Stomach (tissue), 8 donors: ENCODE measurements at regions not wholly inside any gene's neighbourhood (a gene's known extent, or its start where the extent isn't known, plus 50 kb on each side); places are given as distances from the start of the nearest gene placed in this dataset.
"Not testable (repeated sequence)": the region's sequence is repeated elsewhere in the genome, so short reads cannot be mapped to it uniquely, and the experiment has no call there.

Experiments
- DNase-seq, 2 donors: peaks; one replicate each; pipeline versions ENCODE4 v3.0.0 to v3.0.0-alpha.2; 2013 to 2019
- H3K27ac ChIP-seq, 5 donors: fragments of 200-600 bp in 4 of 5; sonication (generic) in 4 of 5; one replicate each; pipeline ENCODE4 v1.5.1; 2013 to 2019; ENCODE audit warnings: mild to moderate bottlenecking in 1 of 5, moderate library complexity in 1 of 5
- H3K27me3 ChIP-seq, 3 donors: fragments of 200-600 bp; sonication (generic); one replicate each; pipeline ENCODE4 v1.5.1; 2017 to 2019; ENCODE audit warnings: mixed run types in 1 of 3
- H3K36me3 ChIP-seq, 4 donors: fragments of 200-600 bp; sonication (generic); 1 replicate in 3 of 4; 2 replicates in 1 of 4; pipeline ENCODE4 v1.5.1; 2016 to 2019
- H3K4me1 ChIP-seq, 4 donors: fragments of 200-600 bp; sonication (generic); one replicate each; pipeline ENCODE4 v1.5.1; 2016 to 2019
- H3K4me3 ChIP-seq, 4 donors: fragments of 200-600 bp; sonication (generic) in 3 of 4; one replicate each; pipeline ENCODE4 v1.5.1; 2016 to 2019; ENCODE audit warnings: mild to moderate bottlenecking in 1 of 4
- H3K9me3 ChIP-seq, 4 donors: fragments of 200-600 bp; sonication (generic); one replicate each; pipeline ENCODE4 v1.5.1; 2016 to 2019
- EP300 ChIP-seq: sonication (generic); formaldehyde crosslinking; IDR thresholded peaks from one replicate; pipeline ENCODE4 v1.6.1; 2017; ENCODE audit warnings: antibody characterized with exemption
- POLR2A ChIP-seq, 4 donors: fragments of 450-650 bp; IDR thresholded peaks; one replicate each; pipeline ENCODE4 v1.6.1; 2016; ENCODE audit warnings: antibody characterized with exemption in 4 of 4, control low read depth in 2 of 4, mild to moderate bottlenecking in 1 of 4, moderate library complexity in 1 of 4
- POLR2AphosphoS5 ChIP-seq, 3 donors: sonication (generic); formaldehyde crosslinking; IDR thresholded peaks; one replicate each; pipeline ENCODE4 v1.6.1; 2016; ENCODE audit warnings: antibody characterized with exemption in 3 of 3
- WGBS, 5 donors: extraction: QIAGEN DNeasy Blood & Tissue Kit in 3 of 5; methylation state at CpG; one replicate each; pipeline versions ENCODE4 v1.1.5 to v1.1.7; 2013 to 2018; 5-methylcytosine and 5-hydroxymethylcytosine counted together
- intact Hi-C: fragments of 100-400 bp; cut with DNase I; formaldehyde crosslinking; loops from one replicate; pipeline ENCODE4 v1.15.1; 2023; ENCODE audit warnings: low total_unique reads
- TF ChIP-seq, protein P1 (sequence below), 7 experiments: fragments of 450-650 bp in 4 of 7; fragments of 200-600 bp in 3 of 7; sonication (generic) in 3 of 7; IDR thresholded peaks; one replicate each; pipeline ENCODE4 v1.5.1; 2016 to 2019; ENCODE audit warnings: antibody characterized with exemption in 7 of 7, control low read depth in 2 of 7, mild to moderate bottlenecking in 1 of 7
- donor health status: healthy with polysubstance abuse.
- donor health status: Bipolar disorder and iron deficiency.
- donor health status: healthy.

DNA sequence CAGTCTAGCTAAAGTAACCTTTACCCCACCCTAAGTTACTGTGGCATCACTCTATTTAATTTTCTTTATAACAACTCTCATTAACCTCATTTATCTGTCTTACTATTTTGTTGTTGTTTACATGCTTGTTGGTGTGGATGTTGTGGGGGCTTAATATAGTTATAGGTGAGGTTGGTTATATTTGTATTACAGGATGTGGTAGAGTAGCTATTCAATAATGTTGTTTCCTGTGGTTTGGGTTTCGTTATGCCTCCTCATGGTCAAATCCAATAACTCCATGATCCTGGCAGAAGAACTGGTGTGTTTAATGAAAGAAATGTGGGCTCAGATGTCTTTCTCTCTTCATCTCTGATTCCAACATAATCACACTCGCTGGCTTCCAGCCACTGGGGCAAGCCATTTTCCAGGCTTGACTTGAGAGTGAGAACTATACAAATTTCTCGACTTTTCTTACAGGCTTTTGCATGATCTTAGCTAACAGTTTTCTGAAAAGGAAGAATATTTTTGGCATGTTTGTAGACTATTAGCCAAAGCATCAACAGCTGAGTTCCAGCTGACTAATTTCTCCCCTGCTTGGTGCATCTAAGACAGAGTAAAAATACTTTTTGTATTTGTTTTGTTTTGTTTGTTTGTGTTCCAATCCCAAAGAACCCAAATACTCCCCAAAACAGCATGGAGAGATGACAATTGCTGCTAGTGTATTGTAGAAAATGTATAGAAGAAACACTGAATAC lies 303.7 kb upstream of the PAPPA start:
- intact Hi-C loops, result no loop called here
- peak overlapping the region in 3 of 5 donors; percentile 5 to 34 (median 27) for H3K27ac ChIP-seq
- TF ChIP-seq, protein P1, sequence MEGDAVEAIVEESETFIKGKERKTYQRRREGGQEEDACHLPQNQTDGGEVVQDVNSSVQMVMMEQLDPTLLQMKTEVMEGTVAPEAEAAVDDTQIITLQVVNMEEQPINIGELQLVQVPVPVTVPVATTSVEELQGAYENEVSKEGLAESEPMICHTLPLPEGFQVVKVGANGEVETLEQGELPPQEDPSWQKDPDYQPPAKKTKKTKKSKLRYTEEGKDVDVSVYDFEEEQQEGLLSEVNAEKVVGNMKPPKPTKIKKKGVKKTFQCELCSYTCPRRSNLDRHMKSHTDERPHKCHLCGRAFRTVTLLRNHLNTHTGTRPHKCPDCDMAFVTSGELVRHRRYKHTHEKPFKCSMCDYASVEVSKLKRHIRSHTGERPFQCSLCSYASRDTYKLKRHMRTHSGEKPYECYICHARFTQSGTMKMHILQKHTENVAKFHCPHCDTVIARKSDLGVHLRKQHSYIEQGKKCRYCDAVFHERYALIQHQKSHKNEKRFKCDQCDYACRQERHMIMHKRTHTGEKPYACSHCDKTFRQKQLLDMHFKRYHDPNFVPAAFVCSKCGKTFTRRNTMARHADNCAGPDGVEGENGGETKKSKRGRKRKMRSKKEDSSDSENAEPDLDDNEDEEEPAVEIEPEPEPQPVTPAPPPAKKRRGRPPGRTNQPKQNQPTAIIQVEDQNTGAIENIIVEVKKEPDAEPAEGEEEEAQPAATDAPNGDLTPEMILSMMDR (IDR thresholded peaks at IDR 0.05), result no peak
- TF ChIP-seq POLR2A (IDR thresholded peaks at IDR 0.05), result no peak
- TF ChIP-seq EP300, result no peak
- no peak for TF ChIP-seq POLR2AphosphoS5 (IDR thresholded peaks at IDR 0.05)
- no peaks in the 10 kb centered on the region for H3K27me3 ChIP-seq
- peak; percentile 13 to 26 for DNase-seq
- no peaks in the 10 kb centered on the region for H3K9me3 ChIP-seq
- H3K4me3 ChIP-seq, result no peak overlapping the region
- no peaks in the 10 kb centered on the region for H3K36me3 ChIP-seq
- WGBS, 5 donors, result 53 to 63% (median 59%) methylated on average over 3 of the region's 3 CpGs
- no peaks in the 10 kb centered on the region for H3K4me1 ChIP-seq

DNA sequence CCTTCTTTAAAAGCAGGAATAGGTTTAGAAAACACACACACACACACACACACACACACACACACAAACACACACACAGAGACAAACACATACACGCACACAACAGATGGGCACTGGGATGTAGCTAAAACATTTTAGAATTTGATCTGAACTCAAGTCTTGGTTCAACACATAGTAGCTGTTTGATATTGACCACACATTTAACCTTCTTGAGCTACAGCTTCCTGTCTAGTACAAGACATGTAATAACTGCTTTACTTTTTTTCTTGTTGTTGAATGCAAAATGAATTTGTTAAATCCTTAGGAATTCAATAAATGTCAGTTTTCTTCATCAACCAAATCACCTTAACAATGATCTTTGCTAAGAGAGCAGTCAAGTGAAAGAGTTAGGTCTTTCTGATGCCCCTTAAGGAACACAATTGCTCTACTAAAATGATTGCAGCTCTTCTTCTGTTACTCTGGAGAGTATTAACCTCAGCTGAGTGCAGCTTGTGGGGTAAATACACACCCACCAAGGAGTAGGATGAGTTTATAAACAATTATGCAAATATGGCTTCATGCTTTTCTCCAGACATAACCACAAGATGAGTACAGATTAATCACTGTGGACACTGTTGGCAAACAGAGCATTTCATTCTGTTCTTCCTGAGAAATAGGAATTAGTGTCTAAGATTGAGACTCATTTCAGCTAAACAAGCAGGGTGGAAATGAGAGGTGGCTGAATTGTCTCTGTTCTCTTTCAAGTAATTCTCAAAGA lies 302.9 kb upstream of the PAPPA start:
- Histone ChIP-seq H3K36me3 (no peaks in the 10 kb centered on the region), H3K27me3 (no peaks in the 10 kb centered on the region), H3K4me3 (no peak overlapping the region), H3K27ac (peak overlapping the region in 3 of 5 donors; percentile 5 to 34 (median 27)), H3K9me3 (no peaks in the 10 kb centered on the region), H3K4me1 (no peaks in the 10 kb centered on the region)
- no peak for TF ChIP-seq POLR2A (IDR thresholded peaks at IDR 0.05)
- TF ChIP-seq POLR2AphosphoS5 (IDR thresholded peaks at IDR 0.05), result peak in 2 of 3 donors; percentile 35 to 56
- peak in 1 of 2 donors; percentile 7 for DNase-seq
- intact Hi-C loops, result no loop called here
- 0 to 72% (median 41%) methylated on average over 1 of the region's 1 CpG for WGBS, 5 donors

DNA sequence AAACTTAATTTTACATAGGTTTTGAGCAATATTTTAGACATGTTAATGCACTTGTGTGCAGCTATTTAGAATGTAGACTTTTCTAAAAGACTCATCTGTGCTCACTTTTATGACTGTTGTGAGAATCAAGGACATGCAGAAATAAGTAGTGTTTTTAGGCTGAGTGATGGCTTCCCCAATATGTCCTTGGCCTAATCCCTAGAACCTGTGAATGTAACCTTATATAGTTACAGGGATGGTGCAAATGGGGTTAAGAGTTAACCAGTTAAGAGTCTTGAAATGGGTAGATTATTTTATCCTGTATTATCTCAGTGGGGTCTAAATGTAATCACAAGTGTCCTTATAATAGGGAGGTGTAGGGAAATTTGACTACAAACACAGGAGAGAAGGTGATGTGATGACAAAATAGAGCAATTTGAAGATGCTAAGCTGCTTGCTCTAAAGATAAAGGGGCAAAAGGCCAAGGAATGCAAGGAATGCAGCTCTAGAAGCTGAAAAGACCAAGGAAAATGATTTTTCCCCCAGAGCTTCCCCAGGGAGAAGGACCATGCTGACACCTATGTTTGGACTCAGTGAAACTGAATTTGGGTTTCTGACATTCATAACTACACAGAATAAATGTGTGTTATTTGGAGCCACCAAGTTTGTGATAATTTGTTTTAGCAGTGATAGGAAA lies 298.0 kb upstream of the PAPPA start:
- TF ChIP-seq POLR2AphosphoS5 (IDR thresholded peaks at IDR 0.05) (no peak), POLR2A (IDR thresholded peaks at IDR 0.05) (no peak), EP300 (no peak)
- TF ChIP-seq, protein P1 (IDR thresholded peaks at IDR 0.05), result no peak
- Histone ChIP-seq H3K36me3 (no peaks in the 10 kb centered on the region), H3K9me3 (no peaks in the 10 kb centered on the region), H3K4me3 (no peak overlapping the region), H3K4me1 (no peaks in the 10 kb centered on the region), H3K27ac (no peak overlapping the region), H3K27me3 (no peaks in the 10 kb centered on the region)
- intact Hi-C loops, result no loop called here
- no peak for DNase-seq

DNA sequence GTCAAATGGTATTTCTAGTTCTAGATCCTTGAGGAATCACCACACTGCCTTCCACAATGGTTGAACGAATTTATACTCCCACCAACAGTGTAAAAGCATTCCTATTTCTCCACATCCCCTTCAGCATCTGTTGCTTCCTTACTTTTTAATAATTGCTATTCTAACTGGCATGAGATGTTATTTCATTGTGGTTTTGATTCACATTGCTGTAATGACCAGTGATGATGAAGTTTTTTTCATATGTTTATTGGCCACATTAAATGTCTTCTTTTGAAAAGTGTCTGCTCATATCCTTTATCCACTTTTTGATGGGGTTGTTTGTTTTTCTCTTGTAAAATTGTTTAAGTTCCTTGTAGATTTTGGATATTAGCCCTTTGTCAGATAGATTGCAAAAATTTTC lies 295.2 kb upstream of the PAPPA start:
- DNase-seq, intact Hi-C loops, H3K27me3 ChIP-seq, H3K27ac ChIP-seq, H3K9me3 ChIP-seq, H3K36me3 ChIP-seq, H3K4me3 ChIP-seq, H3K4me1 ChIP-seq: not testable (repeated sequence)
- 27 to 38% (median 36%) methylated on average over 1 of the region's 1 CpG for WGBS, 5 donors

DNA sequence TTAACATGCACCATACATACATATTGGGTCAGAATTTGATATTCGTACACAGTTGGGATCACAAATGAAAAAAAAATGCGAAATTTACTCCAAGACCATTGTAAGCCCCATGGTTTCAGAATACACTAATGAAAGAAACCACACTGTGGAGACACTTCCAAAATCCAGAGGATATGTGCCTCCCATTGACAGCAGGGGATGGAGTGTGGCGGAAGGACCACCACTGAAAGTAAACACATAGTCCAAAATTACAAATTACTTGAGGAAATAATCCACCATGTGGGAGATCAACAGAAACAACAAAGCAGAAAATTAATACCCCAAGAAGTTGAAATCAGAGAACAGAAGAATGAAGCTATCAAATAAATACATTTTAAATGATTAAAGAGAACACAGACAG lies 291.6 kb upstream of the PAPPA start:
- Histone ChIP-seq H3K36me3 (no peaks in the 10 kb centered on the region), H3K27ac (no peak overlapping the region), H3K9me3 (no peaks in the 10 kb centered on the region), H3K4me3 (no peak overlapping the region), H3K4me1 (no peaks in the 10 kb centered on the region), H3K27me3 (no peaks in the 10 kb centered on the region)
- intact Hi-C loops, result no loop called here
- 80 to 89% (median 86%) methylated on average over 3 of the region's 3 CpGs for WGBS, 5 donors
- TF ChIP-seq, protein P1 (IDR thresholded peaks at IDR 0.05), result no peak
- TF ChIP-seq POLR2A (IDR thresholded peaks at IDR 0.05) (no peak), EP300 (no peak), POLR2AphosphoS5 (IDR thresholded peaks at IDR 0.05) (no peak)
- no peak for DNase-seq
